ENCODE measurements at regions not wholly inside any gene's neighbourhood (a gene's known extent, or its start where the extent isn't known, plus 50 kb on each side); places are given as distances from the start of the nearest gene placed in this dataset.

GRCh38 chrX:40329616-40330015 is 231.9 kb upstream of the BCOR start:
- no peak for TF ChIP-seq JUN (IDR thresholded peaks at IDR 0.05; ENCODE audit: borderline replicate concordance, insufficient read depth, insufficient read length, low read depth)
- TF ChIP-seq CTCF (IDR thresholded peaks at IDR 0.05; ENCODE audit: extremely low read depth in 1 of 2, insufficient read depth in 1 of 2, low read depth in 1 of 2, low read length in 2 of 2): no peak
- no peak for TF ChIP-seq POLR2A (IDR thresholded peaks at IDR 0.05; ENCODE audit: low read depth, low read length)
- no peak for TF ChIP-seq EZH2 (IDR thresholded peaks at IDR 0.05; ENCODE audit: borderline replicate concordance, low read depth, low read length, severe bottlenecking)
- TF ChIP-seq GATA2 (IDR thresholded peaks at IDR 0.05; ENCODE audit: insufficient read depth, insufficient read length, low read depth, low read length): no peak
- no peak for TF ChIP-seq POLR2AphosphoS5 (IDR thresholded peaks at IDR 0.05; ENCODE audit: insufficient read depth, low read depth, low read length)
- no peak for TF ChIP-seq MYC (IDR thresholded peaks at IDR 0.05; ENCODE audit: low read depth, low read length)

Data from endothelial cell of umbilical vein (primary cell).